ENCODE measurements at regions not wholly inside any gene's neighbourhood (a gene's known extent, or its start where the extent isn't known, plus 50 kb on each side); places are given as distances from the start of the nearest gene placed in this dataset.

DNA sequence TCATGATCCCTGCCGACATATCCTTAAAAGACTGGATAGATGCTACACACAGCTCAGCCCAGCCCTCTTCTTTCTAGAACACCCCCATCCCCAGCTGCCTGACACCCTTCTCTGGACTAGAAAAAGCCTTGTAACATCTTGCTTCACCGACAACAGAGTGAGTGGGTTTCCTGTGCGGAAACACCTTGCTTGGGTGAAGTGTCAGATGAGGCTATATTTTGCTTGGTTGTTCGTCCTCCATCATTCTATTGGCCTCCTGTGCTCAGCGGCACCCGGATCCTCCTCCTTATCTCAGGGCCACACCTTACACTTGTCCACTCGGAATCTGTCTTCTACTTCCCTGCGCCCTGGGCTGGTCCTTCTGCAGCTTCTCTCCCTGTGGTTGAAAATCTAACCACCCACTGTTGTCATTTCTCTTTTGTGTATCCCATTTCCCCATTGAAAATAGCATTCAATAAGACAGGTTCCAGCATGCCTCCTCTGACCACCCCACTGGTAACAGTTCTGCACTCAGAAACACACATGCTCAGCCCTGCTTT, 101.3 kb upstream of the MLN start:
- H3K9me3 ChIP-seq (ENCODE audit: control insufficient read depth, insufficient read depth, low read depth, low read length), result no peaks in the 10 kb centered on the region
- H3K9ac ChIP-seq (ENCODE audit: insufficient read depth, low read length), result no peak overlapping the region
- peaks cover 25% of the 10 kb centered on the region for H3K27me3 ChIP-seq (ENCODE audit: control insufficient read depth, insufficient read depth, low read length)
- H3K27ac ChIP-seq (ENCODE audit: insufficient read depth, low read length), result no peak overlapping the region
- no peak for DNase-seq (ENCODE audit: low read depth in 2 of 2)
- no peaks in the 10 kb centered on the region for H4K20me1 ChIP-seq (ENCODE audit: control insufficient read depth, extremely low read depth, insufficient read depth, low read length)
- TF ChIP-seq EZH2 (IDR thresholded peaks at IDR 0.05; ENCODE audit: low read length, missing control alignments), result no peak
- TF ChIP-seq, protein P1, sequence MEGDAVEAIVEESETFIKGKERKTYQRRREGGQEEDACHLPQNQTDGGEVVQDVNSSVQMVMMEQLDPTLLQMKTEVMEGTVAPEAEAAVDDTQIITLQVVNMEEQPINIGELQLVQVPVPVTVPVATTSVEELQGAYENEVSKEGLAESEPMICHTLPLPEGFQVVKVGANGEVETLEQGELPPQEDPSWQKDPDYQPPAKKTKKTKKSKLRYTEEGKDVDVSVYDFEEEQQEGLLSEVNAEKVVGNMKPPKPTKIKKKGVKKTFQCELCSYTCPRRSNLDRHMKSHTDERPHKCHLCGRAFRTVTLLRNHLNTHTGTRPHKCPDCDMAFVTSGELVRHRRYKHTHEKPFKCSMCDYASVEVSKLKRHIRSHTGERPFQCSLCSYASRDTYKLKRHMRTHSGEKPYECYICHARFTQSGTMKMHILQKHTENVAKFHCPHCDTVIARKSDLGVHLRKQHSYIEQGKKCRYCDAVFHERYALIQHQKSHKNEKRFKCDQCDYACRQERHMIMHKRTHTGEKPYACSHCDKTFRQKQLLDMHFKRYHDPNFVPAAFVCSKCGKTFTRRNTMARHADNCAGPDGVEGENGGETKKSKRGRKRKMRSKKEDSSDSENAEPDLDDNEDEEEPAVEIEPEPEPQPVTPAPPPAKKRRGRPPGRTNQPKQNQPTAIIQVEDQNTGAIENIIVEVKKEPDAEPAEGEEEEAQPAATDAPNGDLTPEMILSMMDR (conservative IDR thresholded peaks at IDR 0.05 in 1 of 2, IDR thresholded peaks at IDR 0.05 in 1 of 2; ENCODE audit: low read depth in 1 of 2, low read length in 2 of 2), result no peak
- no peak overlapping the region for H2AFZ ChIP-seq (ENCODE audit: low read length)
- H3K4me2 ChIP-seq (ENCODE audit: extremely low read depth, insufficient read depth, low read length), result no peak overlapping the region
- no peaks in the 10 kb centered on the region for H3K4me1 ChIP-seq (ENCODE audit: control insufficient read depth, extremely low read depth, insufficient read depth, low read length)
- H3K79me2 ChIP-seq (ENCODE audit: control insufficient read depth, insufficient read depth, low read length), result no peaks in the 10 kb centered on the region
- H3K4me3 ChIP-seq (replicated peaks in 1 of 4; ENCODE audit: control extremely low read depth in 1 of 4, insufficient read depth in 1 of 4, low read depth in 3 of 4, low read length in 4 of 4), result no peak overlapping the region
- H3K36me3 ChIP-seq (ENCODE audit: control insufficient read depth, insufficient read depth, low read length), result no peaks in the 10 kb centered on the region

DNA sequence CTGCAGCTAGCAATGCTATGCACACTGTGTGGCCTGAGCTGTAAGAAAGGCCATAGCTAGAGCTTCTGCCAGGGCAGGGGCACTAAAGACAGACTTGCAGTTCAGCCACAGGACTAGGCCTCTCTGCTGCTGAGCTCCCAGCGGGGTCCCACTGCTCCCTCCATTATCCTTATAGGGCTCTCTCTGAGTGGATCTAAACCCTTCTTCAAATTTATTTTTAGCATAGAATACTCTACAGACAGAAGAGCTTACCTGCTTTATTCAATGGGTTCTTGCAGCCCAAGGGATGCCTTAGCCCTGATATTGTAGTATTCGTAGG, 100.9 kb upstream of the MLN start:
- Histone ChIP-seq H3K9me3 (ENCODE audit: control insufficient read depth, insufficient read depth, low read depth, low read length) (no peaks in the 10 kb centered on the region), H3K4me2 (ENCODE audit: extremely low read depth, insufficient read depth, low read length) (no peak overlapping the region), H3K27ac (ENCODE audit: insufficient read depth, low read length) (no peak overlapping the region), H3K27me3 (ENCODE audit: control insufficient read depth, insufficient read depth, low read length) (peaks cover 28% of the 10 kb centered on the region), H2AFZ (ENCODE audit: low read length) (no peak overlapping the region), H3K4me1 (ENCODE audit: control insufficient read depth, extremely low read depth, insufficient read depth, low read length) (no peaks in the 10 kb centered on the region), H3K4me3 (replicated peaks in 1 of 4; ENCODE audit: control extremely low read depth in 1 of 4, insufficient read depth in 1 of 4, low read depth in 3 of 4, low read length in 4 of 4) (no peak overlapping the region), H3K36me3 (ENCODE audit: control insufficient read depth, insufficient read depth, low read length) (no peaks in the 10 kb centered on the region), H3K79me2 (ENCODE audit: control insufficient read depth, insufficient read depth, low read length) (no peaks in the 10 kb centered on the region), H4K20me1 (ENCODE audit: control insufficient read depth, extremely low read depth, insufficient read depth, low read length) (no peaks in the 10 kb centered on the region), H3K9ac (ENCODE audit: insufficient read depth, low read length) (no peak overlapping the region)
- no peak for DNase-seq (ENCODE audit: low read depth in 2 of 2)
- TF ChIP-seq, protein P1 (conservative IDR thresholded peaks at IDR 0.05 in 1 of 2, IDR thresholded peaks at IDR 0.05 in 1 of 2; ENCODE audit: low read depth in 1 of 2, low read length in 2 of 2), result no peak
- no peak for TF ChIP-seq EZH2 (IDR thresholded peaks at IDR 0.05; ENCODE audit: low read length, missing control alignments)

DNA sequence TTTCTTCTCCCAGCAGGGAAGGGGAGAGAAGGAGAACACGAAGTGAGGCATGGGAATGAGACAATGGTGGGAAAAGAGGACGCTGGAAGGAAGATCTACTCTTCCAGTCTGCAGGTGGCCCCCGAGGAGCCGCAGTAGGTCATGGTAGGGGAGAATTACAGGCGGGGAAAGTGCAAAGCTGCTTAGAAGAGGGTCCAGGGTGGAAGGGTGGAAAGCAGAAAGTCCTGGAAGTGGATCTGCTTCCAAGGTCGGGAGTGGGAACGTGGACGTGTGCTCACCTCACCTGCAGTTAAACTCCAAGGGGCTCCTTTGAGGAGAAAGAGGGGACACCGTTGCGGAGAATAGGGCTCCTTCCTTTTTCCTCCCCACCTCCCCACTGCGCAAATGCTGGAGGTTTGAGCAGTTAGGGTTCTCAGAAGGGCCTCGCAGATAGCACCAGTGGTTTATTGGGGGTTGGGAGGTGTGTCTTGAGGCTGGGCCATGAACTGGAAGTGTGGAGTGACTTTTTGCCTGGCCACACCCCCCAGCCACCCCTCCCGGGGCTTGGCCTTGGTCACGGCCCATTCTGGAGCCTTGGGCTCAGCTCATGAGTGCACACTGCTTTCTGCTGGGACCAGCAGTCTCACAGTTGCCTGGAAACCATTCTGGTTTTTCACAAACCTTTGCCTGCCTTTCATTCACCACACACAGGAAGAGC, 100.4 kb upstream of the MLN start:
- Histone ChIP-seq H3K9me3 (ENCODE audit: control insufficient read depth, insufficient read depth, low read depth, low read length) (no peaks in the 10 kb centered on the region), H3K79me2 (ENCODE audit: control insufficient read depth, insufficient read depth, low read length) (no peaks in the 10 kb centered on the region), H3K4me2 (ENCODE audit: extremely low read depth, insufficient read depth, low read length) (no peak overlapping the region), H3K27me3 (ENCODE audit: control insufficient read depth, insufficient read depth, low read length) (peaks cover 28% of the 10 kb centered on the region), H3K4me1 (ENCODE audit: control insufficient read depth, extremely low read depth, insufficient read depth, low read length) (no peaks in the 10 kb centered on the region), H4K20me1 (ENCODE audit: control insufficient read depth, extremely low read depth, insufficient read depth, low read length) (no peaks in the 10 kb centered on the region), H3K4me3 (replicated peaks in 1 of 4; ENCODE audit: control extremely low read depth in 1 of 4, insufficient read depth in 1 of 4, low read depth in 3 of 4, low read length in 4 of 4) (no peak overlapping the region), H3K27ac (ENCODE audit: insufficient read depth, low read length) (no peak overlapping the region), H3K9ac (ENCODE audit: insufficient read depth, low read length) (no peak overlapping the region), H3K36me3 (ENCODE audit: control insufficient read depth, insufficient read depth, low read length) (no peaks in the 10 kb centered on the region), H2AFZ (ENCODE audit: low read length) (no peak overlapping the region)
- no peak for TF ChIP-seq EZH2 (IDR thresholded peaks at IDR 0.05; ENCODE audit: low read length, missing control alignments)
- TF ChIP-seq, protein P1 (conservative IDR thresholded peaks at IDR 0.05 in 1 of 2, IDR thresholded peaks at IDR 0.05 in 1 of 2; ENCODE audit: low read depth in 1 of 2, low read length in 2 of 2), result no peak
- no peak for DNase-seq (ENCODE audit: low read depth in 2 of 2)

Data from fibroblast of lung (primary cell).